ENCODE measurements at regions not wholly inside any gene's neighbourhood (a gene's known extent, or its start where the extent isn't known, plus 50 kb on each side); places are given as distances from the start of the nearest gene placed in this dataset.

DNA sequence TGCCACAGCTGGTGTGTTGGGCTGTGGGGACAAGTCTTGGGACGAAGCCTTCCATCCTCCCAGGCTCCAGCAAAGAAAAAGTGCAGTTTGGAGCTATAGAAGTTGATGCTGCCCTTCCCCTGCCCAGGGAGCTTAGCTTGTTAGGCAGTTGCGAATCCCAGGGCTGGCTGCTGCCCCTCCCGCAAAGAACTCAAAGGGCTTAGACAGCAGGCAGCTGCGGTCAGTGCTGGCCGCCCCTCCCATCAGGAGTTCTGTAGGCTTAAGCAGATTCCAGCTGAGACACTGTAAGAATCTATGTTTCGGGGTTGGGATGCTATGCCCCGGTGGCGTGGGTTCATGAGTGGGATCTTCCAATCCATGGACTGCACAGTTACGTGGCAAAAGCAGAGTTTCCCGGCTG, 956.7 kb downstream of the GLUD2 start:
- TF ChIP-seq POLR2A (IDR thresholded peaks at IDR 0.05), result no peak
- TF ChIP-seq, protein P1, sequence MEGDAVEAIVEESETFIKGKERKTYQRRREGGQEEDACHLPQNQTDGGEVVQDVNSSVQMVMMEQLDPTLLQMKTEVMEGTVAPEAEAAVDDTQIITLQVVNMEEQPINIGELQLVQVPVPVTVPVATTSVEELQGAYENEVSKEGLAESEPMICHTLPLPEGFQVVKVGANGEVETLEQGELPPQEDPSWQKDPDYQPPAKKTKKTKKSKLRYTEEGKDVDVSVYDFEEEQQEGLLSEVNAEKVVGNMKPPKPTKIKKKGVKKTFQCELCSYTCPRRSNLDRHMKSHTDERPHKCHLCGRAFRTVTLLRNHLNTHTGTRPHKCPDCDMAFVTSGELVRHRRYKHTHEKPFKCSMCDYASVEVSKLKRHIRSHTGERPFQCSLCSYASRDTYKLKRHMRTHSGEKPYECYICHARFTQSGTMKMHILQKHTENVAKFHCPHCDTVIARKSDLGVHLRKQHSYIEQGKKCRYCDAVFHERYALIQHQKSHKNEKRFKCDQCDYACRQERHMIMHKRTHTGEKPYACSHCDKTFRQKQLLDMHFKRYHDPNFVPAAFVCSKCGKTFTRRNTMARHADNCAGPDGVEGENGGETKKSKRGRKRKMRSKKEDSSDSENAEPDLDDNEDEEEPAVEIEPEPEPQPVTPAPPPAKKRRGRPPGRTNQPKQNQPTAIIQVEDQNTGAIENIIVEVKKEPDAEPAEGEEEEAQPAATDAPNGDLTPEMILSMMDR (IDR thresholded peaks at IDR 0.05), result no peak
